ENCODE measurements at regions not wholly inside any gene's neighbourhood (a gene's known extent, or its start where the extent isn't known, plus 50 kb on each side); places are given as distances from the start of the nearest gene placed in this dataset.

GRCh38 chr5:173535976-173536639, 80.3 kb downstream of the BOD1 start:
- Histone ChIP-seq H3K27ac (ENCODE audit: insufficient read depth, low read depth, low read length) (no peak overlapping the region), H4K20me1 (replicated peaks; ENCODE audit: control insufficient read depth, extremely low read depth, insufficient read depth, low read length) (no peaks in the 10 kb centered on the region), H3K9ac (replicated peaks; ENCODE audit: extremely low read depth, insufficient read depth, low read length) (no peak overlapping the region), H3K9me1 (replicated peaks; ENCODE audit: control insufficient read depth, extremely low read depth, insufficient read depth, low read length) (no peaks in the 10 kb centered on the region), H3K36me3 (ENCODE audit: control insufficient read depth in 2 of 2, extremely low read depth in 1 of 2, insufficient read depth in 2 of 2, low read length in 2 of 2) (no peaks in the 10 kb centered on the region), H3K79me2 (ENCODE audit: control insufficient read depth, insufficient read depth, low read length) (no peaks in the 10 kb centered on the region), H3K9me3 (replicated peaks; ENCODE audit: control insufficient read depth, insufficient read depth, low read length) (no peaks in the 10 kb centered on the region), H3K27me3 (ENCODE audit: control insufficient read depth in 2 of 2, insufficient read depth in 2 of 2, low read length in 2 of 2) (no peaks in the 10 kb centered on the region), H3K4me1 (ENCODE audit: control insufficient read depth, extremely low read depth, insufficient read depth, low read length) (no peaks in the 10 kb centered on the region), H3K4me3 (replicated peaks in 1 of 3; ENCODE audit: insufficient read depth in 1 of 3, low read depth in 1 of 3, low read length in 3 of 3) (no peak overlapping the region), H2AFZ (ENCODE audit: low read depth, low read length) (no peak overlapping the region), H3K4me2 (ENCODE audit: insufficient read depth, low read length) (no peak overlapping the region)
- intact Hi-C loops (cut with micrococcal nuclease): no loop called here
- FAIRE-seq (no peak), DNase-seq (ENCODE audit: low read depth, low spot score) (no peak)
- dilution Hi-C loops (cut with MboI; ENCODE audit: extremely low pct_ligation_motif_present, low sequenced_read_pairs): no loop called here
- peak; percentile 27 for TF ChIP-seq FOS (IDR thresholded peaks at IDR 0.05; ENCODE audit: borderline replicate concordance, insufficient read depth, low read length)
- TF ChIP-seq MYC (IDR thresholded peaks at IDR 0.05; ENCODE audit: low read depth, low read length): no peak
- CTCF ChIA-PET: interaction anchor here (1.0 kb wide), 1 partner anchor 64 kb away, joined by 3 read pairs; no protein-coding TSS in a partner anchor
- BruUV-seq (replicated peaks): no TSS peak
- POLR2A ChIA-PET: no interaction called here

GRCh38 chr5:173535166-173535975, 81.1 kb downstream of the BOD1 start:
- H3K4me3 ChIP-seq (replicated peaks in 1 of 3; ENCODE audit: insufficient read depth in 1 of 3, low read depth in 1 of 3, low read length in 3 of 3): no peak overlapping the region
- ChIA-PET POLR2A (no interaction called here), CTCF (interaction anchor here (0.6 kb wide), 1 partner anchor 997 kb away, joined by 3 read pairs; no protein-coding TSS in a partner anchor)
- intact Hi-C loops (cut with micrococcal nuclease): no loop called here
- H4K20me1 ChIP-seq (replicated peaks; ENCODE audit: control insufficient read depth, extremely low read depth, insufficient read depth, low read length): no peaks in the 10 kb centered on the region
- BruUV-seq (replicated peaks): no TSS peak
- FAIRE-seq (no peak), DNase-seq (ENCODE audit: low read depth, low spot score) (no peak)
- TF ChIP-seq, protein P1, sequence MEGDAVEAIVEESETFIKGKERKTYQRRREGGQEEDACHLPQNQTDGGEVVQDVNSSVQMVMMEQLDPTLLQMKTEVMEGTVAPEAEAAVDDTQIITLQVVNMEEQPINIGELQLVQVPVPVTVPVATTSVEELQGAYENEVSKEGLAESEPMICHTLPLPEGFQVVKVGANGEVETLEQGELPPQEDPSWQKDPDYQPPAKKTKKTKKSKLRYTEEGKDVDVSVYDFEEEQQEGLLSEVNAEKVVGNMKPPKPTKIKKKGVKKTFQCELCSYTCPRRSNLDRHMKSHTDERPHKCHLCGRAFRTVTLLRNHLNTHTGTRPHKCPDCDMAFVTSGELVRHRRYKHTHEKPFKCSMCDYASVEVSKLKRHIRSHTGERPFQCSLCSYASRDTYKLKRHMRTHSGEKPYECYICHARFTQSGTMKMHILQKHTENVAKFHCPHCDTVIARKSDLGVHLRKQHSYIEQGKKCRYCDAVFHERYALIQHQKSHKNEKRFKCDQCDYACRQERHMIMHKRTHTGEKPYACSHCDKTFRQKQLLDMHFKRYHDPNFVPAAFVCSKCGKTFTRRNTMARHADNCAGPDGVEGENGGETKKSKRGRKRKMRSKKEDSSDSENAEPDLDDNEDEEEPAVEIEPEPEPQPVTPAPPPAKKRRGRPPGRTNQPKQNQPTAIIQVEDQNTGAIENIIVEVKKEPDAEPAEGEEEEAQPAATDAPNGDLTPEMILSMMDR (IDR thresholded peaks at IDR 0.05; ENCODE audit: extremely low read depth in 1 of 2, insufficient read depth in 1 of 2, low read depth in 1 of 2, low read length in 2 of 2): no peak
- TF ChIP-seq, protein P2, sequence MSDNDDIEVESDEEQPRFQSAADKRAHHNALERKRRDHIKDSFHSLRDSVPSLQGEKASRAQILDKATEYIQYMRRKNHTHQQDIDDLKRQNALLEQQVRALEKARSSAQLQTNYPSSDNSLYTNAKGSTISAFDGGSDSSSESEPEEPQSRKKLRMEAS (IDR thresholded peaks at IDR 0.05; ENCODE audit: insufficient read depth, insufficient read length): no peak
- no peak for TF ChIP-seq POLR2A (IDR thresholded peaks at IDR 0.05; ENCODE audit: low read depth, low read length)
- TF ChIP-seq MYC (IDR thresholded peaks at IDR 0.05; ENCODE audit: low read depth, low read length): no peak
- TF ChIP-seq FOS (IDR thresholded peaks at IDR 0.05; ENCODE audit: borderline replicate concordance, insufficient read depth, low read length): no peak
- no peak for TF ChIP-seq POLR2AphosphoS5 (IDR thresholded peaks at IDR 0.05; ENCODE audit: insufficient read depth, low read depth, low read length)
- no peak for TF ChIP-seq JUN (IDR thresholded peaks at IDR 0.05; ENCODE audit: borderline replicate concordance, insufficient read depth, insufficient read length, low read depth)
- no peak for TF ChIP-seq GATA2 (IDR thresholded peaks at IDR 0.05; ENCODE audit: insufficient read depth, insufficient read length, low read depth, low read length)
- no peak for TF ChIP-seq EZH2 (IDR thresholded peaks at IDR 0.05; ENCODE audit: borderline replicate concordance, low read depth, low read length, severe bottlenecking)
- no peak overlapping the region for H2AFZ ChIP-seq (ENCODE audit: low read depth, low read length)
- H3K27me3 ChIP-seq (ENCODE audit: control insufficient read depth in 2 of 2, insufficient read depth in 2 of 2, low read length in 2 of 2): no peaks in the 10 kb centered on the region
- no peak overlapping the region for H3K27ac ChIP-seq (ENCODE audit: insufficient read depth, low read depth, low read length)
- H3K36me3 ChIP-seq (ENCODE audit: control insufficient read depth in 2 of 2, extremely low read depth in 1 of 2, insufficient read depth in 2 of 2, low read length in 2 of 2): no peaks in the 10 kb centered on the region
- dilution Hi-C loops (cut with MboI; ENCODE audit: extremely low pct_ligation_motif_present, low sequenced_read_pairs): no loop called here
- H3K9me1 ChIP-seq (replicated peaks; ENCODE audit: control insufficient read depth, extremely low read depth, insufficient read depth, low read length): no peaks in the 10 kb centered on the region
- no peaks in the 10 kb centered on the region for H3K79me2 ChIP-seq (ENCODE audit: control insufficient read depth, insufficient read depth, low read length)
- no peaks in the 10 kb centered on the region for H3K9me3 ChIP-seq (replicated peaks; ENCODE audit: control insufficient read depth, insufficient read depth, low read length)
- no peak overlapping the region for H3K4me2 ChIP-seq (ENCODE audit: insufficient read depth, low read length)
- H3K4me1 ChIP-seq (ENCODE audit: control insufficient read depth, extremely low read depth, insufficient read depth, low read length): no peaks in the 10 kb centered on the region
- H3K9ac ChIP-seq (replicated peaks; ENCODE audit: extremely low read depth, insufficient read depth, low read length): no peak overlapping the region
